OCI-LY1 (cell line): ENCODE measurements at regions not wholly inside any gene's neighbourhood (a gene's known extent, or its start where the extent isn't known, plus 50 kb on each side); places are given as distances from the start of the nearest gene placed in this dataset.
"Not testable (repeated sequence)": the region's sequence is repeated elsewhere in the genome, so short reads cannot be mapped to it uniquely, and the experiment has no call there.

ENCODE experiments used
- H2AFZ ChIP-seq: fragments of 200-600 bp; sonication (generic), shearing (Covaris generic); 2 replicates; pipeline ENCODE4 v1.6.0; 2014; ENCODE audit warnings: antibody characterized with exemption, mild to moderate bottlenecking, low read length
- H3F3A ChIP-seq: fragments of 200-600 bp; sonication (generic), shearing (Covaris generic); 2 replicates; pipeline ENCODE4 v1.6.0; 2014; ENCODE audit warnings: mild to moderate bottlenecking, antibody characterized with exemption, low read length, moderate library complexity; ENCODE audit not compliant: insufficient read depth
- H3K27ac ChIP-seq: fragments of 200-600 bp; sonication (generic); 2 replicates; pipeline ENCODE4 v1.5.1; 2014; ENCODE audit warnings: low read length, mixed run types, mild to moderate bottlenecking, low read depth; ENCODE audit not compliant: poor library complexity, severe bottlenecking
- H3K27me3 ChIP-seq: fragments of 200-600 bp; sonication (generic); 2 replicates; pipeline ENCODE4 v1.6.0; 2014; ENCODE audit warnings: antibody characterized with exemption, mild to moderate bottlenecking, low read length, moderate library complexity; ENCODE audit not compliant: insufficient read depth
- H3K36me3 ChIP-seq: fragments of 200-600 bp; sonication (generic); 2 replicates; pipeline ENCODE4 v1.6.1; 2014; ENCODE audit warnings: mild to moderate bottlenecking, antibody characterized with exemption, low read length, moderate library complexity, mixed read lengths; ENCODE audit not compliant: insufficient read depth
- H3K4me1 ChIP-seq: fragments of 200-600 bp; sonication (generic); 2 replicates; pipeline ENCODE4 v1.5.1; 2014; ENCODE audit warnings: mild to moderate bottlenecking, low read length, moderate library complexity; ENCODE audit not compliant: insufficient read depth, severe bottlenecking
- H3K4me2 ChIP-seq: fragments of 200-600 bp; sonication (generic), shearing (Covaris generic); 2 replicates; pipeline ENCODE4 v1.6.1; 2014; ENCODE audit warnings: low read length
- H3K4me3 ChIP-seq: fragments of 200-600 bp; sonication (generic); 2 replicates; pipeline ENCODE4 v1.5.1; 2014; ENCODE audit warnings: low read length, low read depth, mild to moderate bottlenecking, mixed read lengths; ENCODE audit not compliant: poor library complexity, severe bottlenecking
- H3K79me2 ChIP-seq: fragments of 200-600 bp; shearing (Covaris generic); 2 replicates; pipeline ENCODE4 v1.6.1; 2016; ENCODE audit warnings: mixed run types, low read length, mixed read lengths; ENCODE audit not compliant: insufficient read depth
- H3K9ac ChIP-seq: fragments of 200-600 bp; sonication (generic), shearing (Covaris generic); 2 replicates; pipeline ENCODE4 v1.6.1; 2014; ENCODE audit warnings: mild to moderate bottlenecking, low read length, mixed read lengths
- H3K9me2 ChIP-seq: fragments of 200-600 bp; sonication (generic), shearing (Covaris generic); 2 replicates; pipeline ENCODE4 v1.6.1; 2014; ENCODE audit warnings: low read depth, mild to moderate bottlenecking, low read length, mixed read lengths
- H3K9me3 ChIP-seq: fragments of 200-600 bp; shearing (Covaris generic); 2 replicates; pipeline ENCODE4 v1.6.1; 2014; ENCODE audit warnings: low read length, mixed read lengths
- H4K20me1 ChIP-seq: fragments of 200-600 bp; sonication (generic), shearing (Covaris generic); 2 replicates; pipeline ENCODE4 v1.6.0; 2016; ENCODE audit warnings: mild to moderate bottlenecking, low read length; ENCODE audit not compliant: insufficient read depth
- EZH2 ChIP-seq: fragments of 200-600 bp; sonication (generic), shearing (Covaris generic); IDR thresholded peaks from 2 replicates; pipeline ENCODE4 v1.8.0; 2017; ENCODE audit warnings: borderline replicate concordance, mixed run types, mild to moderate bottlenecking, antibody characterized with exemption, low read length, moderate library complexity, mixed read lengths
- TF ChIP-seq, protein P1 (sequence below): fragments of 200-600 bp; sonication (generic), shearing (Covaris generic); IDR thresholded peaks from 2 replicates; pipeline ENCODE4 v1.5.1; 2017; ENCODE audit warnings: mild to moderate bottlenecking, antibody characterized with exemption, low read length, moderate library complexity, mixed read lengths

DNA sequence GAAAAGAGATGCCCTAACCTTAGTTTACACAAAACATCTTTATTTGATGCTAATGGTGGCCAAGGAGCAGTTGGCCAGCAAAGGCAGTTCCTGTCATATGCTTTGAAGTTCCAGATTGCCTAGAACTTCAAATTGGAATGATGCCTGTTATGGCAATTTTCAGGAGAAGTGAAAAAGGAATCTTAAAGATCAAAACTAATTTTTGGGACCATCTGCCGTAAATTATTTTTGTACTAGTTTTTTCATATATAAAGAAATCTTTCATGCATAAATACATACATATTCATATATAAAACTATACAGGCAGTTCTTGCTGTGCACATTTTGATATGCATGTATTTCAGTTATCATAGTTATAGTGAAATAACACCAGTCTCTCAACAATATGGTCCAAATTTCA lies 1185.6 kb upstream of the FAM98A start:
- Histone ChIP-seq H3K27me3 (no peaks in the 10 kb centered on the region), H3K9ac (no peak overlapping the region), H3K4me3 (no peak overlapping the region), H3K9me2 (no peaks in the 10 kb centered on the region), H4K20me1 (no peaks in the 10 kb centered on the region), H3K4me2 (no peak overlapping the region), H2AFZ (no peak overlapping the region), H3K36me3 (no peaks in the 10 kb centered on the region), H3K9me3 (no peaks in the 10 kb centered on the region), H3K27ac (no peak overlapping the region), H3K79me2 (no peaks in the 10 kb centered on the region), H3K4me1 (no peaks in the 10 kb centered on the region), H3F3A (no peaks in the 10 kb centered on the region)
- TF ChIP-seq, protein P1, sequence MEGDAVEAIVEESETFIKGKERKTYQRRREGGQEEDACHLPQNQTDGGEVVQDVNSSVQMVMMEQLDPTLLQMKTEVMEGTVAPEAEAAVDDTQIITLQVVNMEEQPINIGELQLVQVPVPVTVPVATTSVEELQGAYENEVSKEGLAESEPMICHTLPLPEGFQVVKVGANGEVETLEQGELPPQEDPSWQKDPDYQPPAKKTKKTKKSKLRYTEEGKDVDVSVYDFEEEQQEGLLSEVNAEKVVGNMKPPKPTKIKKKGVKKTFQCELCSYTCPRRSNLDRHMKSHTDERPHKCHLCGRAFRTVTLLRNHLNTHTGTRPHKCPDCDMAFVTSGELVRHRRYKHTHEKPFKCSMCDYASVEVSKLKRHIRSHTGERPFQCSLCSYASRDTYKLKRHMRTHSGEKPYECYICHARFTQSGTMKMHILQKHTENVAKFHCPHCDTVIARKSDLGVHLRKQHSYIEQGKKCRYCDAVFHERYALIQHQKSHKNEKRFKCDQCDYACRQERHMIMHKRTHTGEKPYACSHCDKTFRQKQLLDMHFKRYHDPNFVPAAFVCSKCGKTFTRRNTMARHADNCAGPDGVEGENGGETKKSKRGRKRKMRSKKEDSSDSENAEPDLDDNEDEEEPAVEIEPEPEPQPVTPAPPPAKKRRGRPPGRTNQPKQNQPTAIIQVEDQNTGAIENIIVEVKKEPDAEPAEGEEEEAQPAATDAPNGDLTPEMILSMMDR, result no peak
- TF ChIP-seq EZH2, result no peak

DNA sequence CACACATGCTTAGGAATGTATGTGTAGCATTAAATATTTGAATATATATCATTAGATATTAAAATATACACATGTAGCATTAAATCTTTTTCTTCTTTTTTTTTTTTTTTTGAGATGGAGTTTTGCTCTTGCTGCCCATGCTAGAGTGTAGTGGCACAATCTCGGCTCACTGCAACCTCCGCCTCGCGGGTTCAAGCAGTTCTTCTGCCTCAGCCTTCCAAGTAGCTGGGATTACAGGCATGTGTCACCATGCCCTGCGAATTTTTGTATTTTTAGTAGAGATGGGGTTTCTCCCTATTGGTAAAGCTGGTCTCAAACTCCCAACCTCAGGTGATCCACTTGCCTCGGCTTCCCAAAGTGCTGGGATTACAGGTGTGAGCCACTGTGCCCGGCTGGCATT lies 1151.6 kb upstream of the FAM98A start:
- H3K27ac ChIP-seq, H3K9me3 ChIP-seq, H4K20me1 ChIP-seq, H2AFZ ChIP-seq, H3K9me2 ChIP-seq, H3K4me2 ChIP-seq, H3K4me1 ChIP-seq, H3F3A ChIP-seq, H3K9ac ChIP-seq, H3K27me3 ChIP-seq, H3K4me3 ChIP-seq, H3K36me3 ChIP-seq, H3K79me2 ChIP-seq: not testable (repeated sequence)

DNA sequence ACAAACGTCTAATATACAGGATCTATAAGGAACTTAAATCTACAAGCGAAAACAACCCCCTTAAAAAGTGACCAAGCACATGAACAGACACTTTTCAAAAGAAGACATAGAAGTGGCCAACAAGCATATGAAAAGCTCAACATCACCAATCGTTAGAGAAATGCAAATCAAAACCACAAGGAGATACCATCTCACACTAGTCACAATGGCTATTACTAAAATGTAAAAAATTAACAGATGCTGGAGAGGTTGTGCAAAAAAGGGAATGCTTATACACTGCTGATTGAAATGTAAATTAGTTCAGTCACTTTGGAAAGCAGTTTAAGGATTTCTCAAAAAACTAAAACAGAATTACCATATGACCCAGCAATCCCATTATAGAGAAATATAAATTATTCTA lies 1148.5 kb upstream of the FAM98A start:
- H3K9me3 ChIP-seq, result no peaks in the 10 kb centered on the region
- no peaks in the 10 kb centered on the region for H3K36me3 ChIP-seq
- TF ChIP-seq, protein P1, result no peak
- TF ChIP-seq EZH2, result no peak
- no peaks in the 10 kb centered on the region for H4K20me1 ChIP-seq
- no peak overlapping the region for H3K27ac ChIP-seq
- H3K9me2 ChIP-seq, result no peaks in the 10 kb centered on the region
- no peaks in the 10 kb centered on the region for H3K4me1 ChIP-seq
- H3K27me3 ChIP-seq, result no peaks in the 10 kb centered on the region
- no peaks in the 10 kb centered on the region for H3F3A ChIP-seq
- H3K4me2 ChIP-seq, result no peak overlapping the region
- H3K79me2 ChIP-seq, result no peaks in the 10 kb centered on the region
- H2AFZ ChIP-seq, result no peak overlapping the region
- H3K9ac ChIP-seq, result no peak overlapping the region
- H3K4me3 ChIP-seq, result no peak overlapping the region

DNA sequence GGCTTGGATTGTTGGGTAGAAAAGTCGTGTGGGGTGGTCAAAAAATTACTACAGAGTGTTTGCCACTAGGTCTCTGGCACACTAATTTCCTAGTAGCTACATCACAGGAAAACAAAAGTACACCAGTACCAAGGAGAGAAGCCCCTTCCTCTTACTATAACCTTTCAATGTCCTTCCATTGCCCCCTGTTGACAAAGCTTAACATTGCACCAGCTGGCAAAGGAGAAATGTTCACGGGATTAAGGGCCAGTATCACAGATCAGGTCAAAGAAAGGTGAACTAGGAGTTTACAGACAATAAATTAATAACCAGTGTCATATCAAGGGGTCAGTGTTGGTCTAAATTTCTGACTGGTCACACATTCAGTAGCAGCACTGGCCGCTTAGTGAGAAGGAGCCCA lies 1139.6 kb upstream of the FAM98A start:
- TF ChIP-seq EZH2, result no peak
- TF ChIP-seq, protein P1, result peak; percentile 68
- H3K9me3 ChIP-seq, result no peaks in the 10 kb centered on the region

More for the DNA sequence above, 1139.6 kb upstream of the FAM98A start:
- no peaks in the 10 kb centered on the region for H3K36me3 ChIP-seq
- no peak overlapping the region for H3K4me2 ChIP-seq
- no peaks in the 10 kb centered on the region for H3K79me2 ChIP-seq
- no peak overlapping the region for H3K4me3 ChIP-seq
- H4K20me1 ChIP-seq, result no peaks in the 10 kb centered on the region
- no peaks in the 10 kb centered on the region for H3K27me3 ChIP-seq
- no peaks in the 10 kb centered on the region for H3K9me2 ChIP-seq
- no peak overlapping the region for H3K27ac ChIP-seq
- no peak overlapping the region for H2AFZ ChIP-seq
- H3K4me1 ChIP-seq, result no peaks in the 10 kb centered on the region
- H3F3A ChIP-seq, result no peaks in the 10 kb centered on the region
- H3K9ac ChIP-seq, result no peak overlapping the region
